CD4-positive, alpha-beta T cell (primary cell): ENCODE measurements at regions not wholly inside any gene's neighbourhood (a gene's known extent, or its start where the extent isn't known, plus 50 kb on each side); places are given as distances from the start of the nearest gene placed in this dataset.

ENCODE experiments used
- ATAC-seq: fragments of 200-7000 bp; cut with Tn5 transposase; one replicate; pipeline ENCODE4 v1.10.0; 2022; ENCODE audit warnings: mild to moderate bottlenecking; ENCODE audit not compliant: poor library complexity
- CTCF ChIA-PET: fragments of 350-600 bp; sonication (Branson Sonifier 250); formaldehyde crosslinking; loops from one replicate; lab custom pipeline; 2021; ENCODE audit warnings: antibody characterized with exemption, inconsistent platforms; lab: Charles Lee
- POLR2A ChIA-PET: fragments of 350-600 bp; sonication (Branson Sonifier 250); formaldehyde crosslinking; loops from one replicate; lab custom pipeline; 2021; ENCODE audit warnings: antibody characterized with exemption, inconsistent platforms; lab: Charles Lee
- DNase-seq, 14 experiments: peaks; one replicate each; pipeline ENCODE4 v3.0.0-alpha.2; 2013 to 2020; ENCODE audit warnings: mixed read lengths in 2 of 14
- H3K27ac ChIP-seq, 2 donors: one replicate each; pipeline versions ENCODE4 v1.5.1 to v1.7.0; 2013; ENCODE audit warnings: low read length in 2 of 2, low read depth in 1 of 2, mild to moderate bottlenecking in 1 of 2
- H3K27me3 ChIP-seq, 2 experiments: 1 replicate in 1 of 2; 2 replicates in 1 of 2; pipeline versions ENCODE4 v1.6.1 to v1.7.0; 2013; ENCODE audit warnings: low read length in 2 of 2, control low read depth in 1 of 2, mild to moderate bottlenecking in 1 of 2, moderate library complexity in 1 of 2; ENCODE audit not compliant: insufficient read depth in 2 of 2, control insufficient read depth in 1 of 2
- H3K36me3 ChIP-seq: one replicate; pipeline ENCODE4 v1.6.1; 2013; ENCODE audit warnings: low read length, control low read depth; ENCODE audit not compliant: insufficient read depth
- H3K4me1 ChIP-seq: one replicate; pipeline ENCODE4 v1.6.1; 2013; ENCODE audit warnings: low read length, control low read depth; ENCODE audit not compliant: insufficient read depth
- H3K4me3 ChIP-seq: one replicate; pipeline ENCODE4 v1.5.1; 2013; ENCODE audit warnings: mild to moderate bottlenecking, low read length, moderate library complexity
- H3K9me3 ChIP-seq, 2 experiments: 1 replicate in 1 of 2; 2 replicates in 1 of 2; pipeline versions ENCODE4 v1.6.1 to v1.7.0; 2013; ENCODE audit warnings: low read length in 2 of 2, mild to moderate bottlenecking in 2 of 2, control low read depth in 1 of 2, moderate library complexity in 1 of 2; ENCODE audit not compliant: control insufficient read depth in 1 of 2, insufficient read depth in 1 of 2
- H3K27ac Mint-ChIP-seq: one replicate; pipeline ENCODE4 v1.8.0; 2020; ENCODE audit warnings: mixed read lengths
- H3K27me3 Mint-ChIP-seq: one replicate; pipeline ENCODE4 v1.8.0; 2021; ENCODE audit warnings: mixed read lengths
- H3K36me3 Mint-ChIP-seq: one replicate; pipeline ENCODE4 v1.8.0; 2021; ENCODE audit warnings: low read depth, mixed read lengths
- H3K4me1 Mint-ChIP-seq: one replicate; pipeline ENCODE4 v1.8.0; 2021; ENCODE audit warnings: low read depth, mixed read lengths
- H3K4me3 Mint-ChIP-seq: one replicate; pipeline ENCODE4 v1.8.0; 2020; ENCODE audit warnings: mild to moderate bottlenecking, mixed read lengths
- H3K9me3 Mint-ChIP-seq: one replicate; pipeline ENCODE4 v1.8.0; 2020; ENCODE audit warnings: mixed read lengths
- intact Hi-C, 2 experiments: fragments of 100-400 bp; cut with DNase I in 1 of 2; cut with micrococcal nuclease in 1 of 2; formaldehyde crosslinking; loops; one replicate each; pipeline versions ENCODE4 v1.15.1 to v1.9.0; 2023 to 2025; cut with DNase I, micrococcal nuclease
- TF ChIP-seq, protein P1 (sequence below): fragments of 200-600 bp; IDR thresholded peaks from one replicate; pipeline ENCODE4 v1.8.0; 2022; ENCODE audit warnings: antibody characterized with exemption, mild to moderate bottlenecking

GRCh38 chr3:10762116-10762515, 53.9 kb upstream of the SLC6A11 start:
- Histone ChIP-seq H3K36me3 (no peaks in the 10 kb centered on the region), H3K27ac (no peak overlapping the region), H3K9me3 (peaks cover 0 to 7% of the 10 kb centered on the region in 2 experiments), H3K4me3 (no peak overlapping the region), H3K27me3 (peaks cover 2 to 14% of the 10 kb centered on the region in 2 experiments), H3K4me1 (no peaks in the 10 kb centered on the region)
- H3K4me3 Mint-ChIP-seq, result no peak overlapping the region
- ChIA-PET POLR2A (no interaction called here), CTCF (no interaction called here)
- intact Hi-C loops, result no loop called here
- DNase-seq (no peak), ATAC-seq (no peak)
- no peaks in the 10 kb centered on the region for H3K4me1 Mint-ChIP-seq
- H3K27me3 Mint-ChIP-seq, result peaks cover 71% of the 10 kb centered on the region
- H3K27ac Mint-ChIP-seq, result no peak overlapping the region
- H3K9me3 Mint-ChIP-seq, result no peaks in the 10 kb centered on the region
- TF ChIP-seq, protein P1, sequence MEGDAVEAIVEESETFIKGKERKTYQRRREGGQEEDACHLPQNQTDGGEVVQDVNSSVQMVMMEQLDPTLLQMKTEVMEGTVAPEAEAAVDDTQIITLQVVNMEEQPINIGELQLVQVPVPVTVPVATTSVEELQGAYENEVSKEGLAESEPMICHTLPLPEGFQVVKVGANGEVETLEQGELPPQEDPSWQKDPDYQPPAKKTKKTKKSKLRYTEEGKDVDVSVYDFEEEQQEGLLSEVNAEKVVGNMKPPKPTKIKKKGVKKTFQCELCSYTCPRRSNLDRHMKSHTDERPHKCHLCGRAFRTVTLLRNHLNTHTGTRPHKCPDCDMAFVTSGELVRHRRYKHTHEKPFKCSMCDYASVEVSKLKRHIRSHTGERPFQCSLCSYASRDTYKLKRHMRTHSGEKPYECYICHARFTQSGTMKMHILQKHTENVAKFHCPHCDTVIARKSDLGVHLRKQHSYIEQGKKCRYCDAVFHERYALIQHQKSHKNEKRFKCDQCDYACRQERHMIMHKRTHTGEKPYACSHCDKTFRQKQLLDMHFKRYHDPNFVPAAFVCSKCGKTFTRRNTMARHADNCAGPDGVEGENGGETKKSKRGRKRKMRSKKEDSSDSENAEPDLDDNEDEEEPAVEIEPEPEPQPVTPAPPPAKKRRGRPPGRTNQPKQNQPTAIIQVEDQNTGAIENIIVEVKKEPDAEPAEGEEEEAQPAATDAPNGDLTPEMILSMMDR, result no peak
- H3K36me3 Mint-ChIP-seq, result no peaks in the 10 kb centered on the region

- no peak overlapping the region for H3K4me3 Mint-ChIP-seq
- peaks cover 72% of the 10 kb centered on the region for H3K27me3 Mint-ChIP-seq
- POLR2A ChIA-PET, result no interaction called here
These were observed 53.3 kb upstream of the SLC6A11 start for GRCh38 chr3:10762611-10763247.

DNA sequence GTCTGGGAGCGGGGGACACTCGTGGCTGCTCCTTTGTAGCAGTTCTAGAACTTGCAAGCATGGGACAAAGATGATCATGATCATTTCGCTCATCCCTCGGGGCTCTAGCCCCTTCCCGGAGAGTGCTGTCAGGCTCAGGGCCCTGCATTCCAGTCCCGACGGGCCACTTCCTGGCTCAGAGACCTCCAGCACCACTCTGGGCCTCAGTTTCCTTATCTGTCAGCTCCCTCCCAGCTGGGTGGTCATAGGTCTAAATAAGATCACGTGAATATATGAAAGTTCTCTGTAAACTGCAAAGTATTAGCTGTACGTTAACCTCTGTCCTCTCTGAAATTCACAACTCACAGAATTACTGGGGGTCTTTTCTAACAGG, 52.8 kb upstream of the SLC6A11 start:
- peaks cover 2 to 9% of the 10 kb centered on the region in 2 experiments for H3K27me3 ChIP-seq
- TF ChIP-seq, protein P1, result no peak
- intact Hi-C loops, result no loop called here
- H3K9me3 Mint-ChIP-seq, result no peaks in the 10 kb centered on the region
- H3K4me1 Mint-ChIP-seq, result no peaks in the 10 kb centered on the region
- H3K4me3 Mint-ChIP-seq, result no peak overlapping the region
- peaks cover 0 to 7% of the 10 kb centered on the region in 2 experiments for H3K9me3 ChIP-seq
- no peaks in the 10 kb centered on the region for H3K36me3 ChIP-seq
- ATAC-seq (no peak), DNase-seq (no peak)
- H3K27me3 Mint-ChIP-seq, result peaks cover 77% of the 10 kb centered on the region
- no peak overlapping the region for H3K27ac Mint-ChIP-seq
- no peak overlapping the region for H3K27ac ChIP-seq
- H3K4me3 ChIP-seq, result no peak overlapping the region
- H3K36me3 Mint-ChIP-seq, result no peaks in the 10 kb centered on the region
- CTCF ChIA-PET, result no interaction called here
- no peaks in the 10 kb centered on the region for H3K4me1 ChIP-seq
- POLR2A ChIA-PET, result no interaction called here

More at GRCh38 chr3:10762611-10763247, 53.3 kb upstream of the SLC6A11 start:
- intact Hi-C loops, result no loop called here
- Histone ChIP-seq H3K27me3 (peaks cover 2 to 14% of the 10 kb centered on the region in 2 experiments), H3K9me3 (peaks cover 0 to 7% of the 10 kb centered on the region in 2 experiments), H3K36me3 (no peaks in the 10 kb centered on the region), H3K27ac (no peak overlapping the region), H3K4me1 (no peaks in the 10 kb centered on the region), H3K4me3 (no peak overlapping the region)
- no peaks in the 10 kb centered on the region for H3K9me3 Mint-ChIP-seq
- ATAC-seq (no peak), DNase-seq (no peak)
- TF ChIP-seq, protein P1, result no peak
- no peaks in the 10 kb centered on the region for H3K36me3 Mint-ChIP-seq
- H3K27ac Mint-ChIP-seq, result no peak overlapping the region
- H3K4me1 Mint-ChIP-seq, result no peaks in the 10 kb centered on the region
- CTCF ChIA-PET, result no interaction called here
